Endothelial cell of umbilical vein (primary cell): ENCODE measurements at regions not wholly inside any gene's neighbourhood (a gene's known extent, or its start where the extent isn't known, plus 50 kb on each side); places are given as distances from the start of the nearest gene placed in this dataset.

Source experiments
- BruUV-seq: library from RNA; stranded (reverse); fragments of 400-500 nt; replicated peaks from 2 replicates; lab custom pipeline; 2021; lab: Mats Ljungman, UMichigan
- CTCF ChIA-PET: fragments of 300-600, 350-600 bp; sonication (Branson Sonifier 250); formaldehyde crosslinking; loops from one replicate; lab custom pipeline; 2021; ENCODE audit warnings: antibody characterized with exemption, inconsistent platforms; lab: Charles Lee
- POLR2A ChIA-PET: fragments of 300-600, 350-600 bp; sonication (Branson Sonifier 250); formaldehyde crosslinking; loops from one replicate; lab custom pipeline; 2021; ENCODE audit warnings: antibody characterized with exemption, inconsistent platforms; lab: Charles Lee
- DNase-seq: peaks from one replicate; pipeline ENCODE4 v3.0.0-alpha.2; 2011; ENCODE audit warnings: low read depth, low spot score
- FAIRE-seq: peaks from 2 replicates; lab custom pipeline; 2011; peaks lifted over from hg19 to GRCh38; lab: Jason Lieb, UNC
- H2AFZ ChIP-seq: 2 replicates; pipeline ENCODE4 v1.6.0; 2012; ENCODE audit warnings: low read depth, low read length, control low read depth, inconsistent platforms
- H3K27ac ChIP-seq: 2 replicates; pipeline ENCODE4 v1.5.1; 2011; ENCODE audit warnings: low read depth, mild to moderate bottlenecking, control low read depth, low read length, moderate library complexity; ENCODE audit not compliant: insufficient read depth
- H3K27me3 ChIP-seq, 2 experiments: 2 replicates each; pipeline versions ENCODE4 v1.6.0 to v1.6.1; 2011; ENCODE audit warnings: low read length in 2 of 2, mixed read lengths in 1 of 2; ENCODE audit not compliant: control insufficient read depth in 2 of 2, insufficient read depth in 2 of 2
- H3K36me3 ChIP-seq, 2 experiments: 2 replicates in 1 of 2; 3 replicates in 1 of 2; pipeline ENCODE4 v1.5.1; 2011; ENCODE audit warnings: low read length in 2 of 2, mild to moderate bottlenecking in 1 of 2, moderate library complexity in 1 of 2; ENCODE audit not compliant: control insufficient read depth in 2 of 2, insufficient read depth in 2 of 2; ENCODE audit errors: extremely low read depth in 1 of 2
- H3K4me1 ChIP-seq: 3 replicates; pipeline ENCODE4 v1.5.1; 2011; ENCODE audit warnings: mild to moderate bottlenecking, low read length; ENCODE audit not compliant: control insufficient read depth, insufficient read depth; ENCODE audit errors: extremely low read depth
- H3K4me2 ChIP-seq: 2 replicates; pipeline ENCODE4 v1.6.1; 2011; ENCODE audit warnings: low read length, control low read depth, mixed read lengths; ENCODE audit not compliant: insufficient read depth
- H3K4me3 ChIP-seq, 3 experiments: fragments of 200-600 bp in 1 of 3; sonication (generic), shearing (Covaris generic) in 1 of 3; replicated peaks in 1 of 3; 2 replicates each; pipeline ENCODE4 v1.5.1; 2011 to 2016; ENCODE audit warnings: control low read depth in 3 of 3, low read length in 3 of 3, mild to moderate bottlenecking in 2 of 3, inconsistent platforms in 1 of 3, low read depth in 1 of 3, moderate library complexity in 1 of 3; ENCODE audit not compliant: insufficient read depth in 1 of 3
- H3K79me2 ChIP-seq: 2 replicates; pipeline ENCODE4 v1.6.0; 2012; ENCODE audit warnings: low read length, inconsistent platforms; ENCODE audit not compliant: control insufficient read depth, insufficient read depth
- H3K9ac ChIP-seq: replicated peaks from 2 replicates; pipeline ENCODE3; 2011; ENCODE audit warnings: low read length, control low read depth; ENCODE audit not compliant: insufficient read depth; ENCODE audit errors: extremely low read depth
- H3K9me1 ChIP-seq: replicated peaks from 3 replicates; pipeline ENCODE4 v1.6.0; 2011; ENCODE audit warnings: mild to moderate bottlenecking, low read length; ENCODE audit not compliant: control insufficient read depth, insufficient read depth; ENCODE audit errors: extremely low read depth
- H3K9me3 ChIP-seq: replicated peaks from 2 replicates; pipeline ENCODE4 v1.5.1; 2012; ENCODE audit warnings: low read length, inconsistent platforms; ENCODE audit not compliant: control insufficient read depth, insufficient read depth
- H4K20me1 ChIP-seq: replicated peaks from 2 replicates; pipeline ENCODE3; 2011; ENCODE audit warnings: mild to moderate bottlenecking, low read length; ENCODE audit not compliant: control insufficient read depth, insufficient read depth; ENCODE audit errors: extremely low read depth
- CTCF ChIP-seq, 2 donors: IDR thresholded peaks; 1 replicate in 1 of 2; 2 replicates in 1 of 2; pipeline ENCODE4 v1.5.1; 2011; ENCODE audit warnings: low read length in 2 of 2, mild to moderate bottlenecking in 2 of 2, moderate library complexity in 2 of 2, control low read depth in 1 of 2, inconsistent platforms in 1 of 2, low read depth in 1 of 2; ENCODE audit not compliant: insufficient read depth in 1 of 2; ENCODE audit errors: extremely low read depth in 1 of 2
- EZH2 ChIP-seq: IDR thresholded peaks from 2 replicates; pipeline ENCODE4 v1.6.1; 2012; ENCODE audit warnings: borderline replicate concordance, low read depth, mild to moderate bottlenecking, moderate library complexity, low read length, inconsistent platforms; ENCODE audit not compliant: severe bottlenecking
- FOS ChIP-seq: IDR thresholded peaks from 2 replicates; pipeline ENCODE4 v1.6.1; 2011; ENCODE audit warnings: mild to moderate bottlenecking, low read length, moderate library complexity, borderline replicate concordance; ENCODE audit not compliant: insufficient read depth
- GATA2 ChIP-seq: IDR thresholded peaks from 2 replicates; pipeline ENCODE4 v1.7.0; 2011; ENCODE audit warnings: low read depth, mild to moderate bottlenecking, moderate library complexity, mixed read lengths, low read length; ENCODE audit not compliant: insufficient read length, insufficient read depth
- JUN ChIP-seq: IDR thresholded peaks from 2 replicates; pipeline ENCODE4 v1.6.1; 2011; ENCODE audit warnings: borderline replicate concordance, low read depth; ENCODE audit not compliant: insufficient read length, insufficient read depth
- MYC ChIP-seq: IDR thresholded peaks from one replicate; pipeline ENCODE4 v1.6.1; 2011; ENCODE audit warnings: mild to moderate bottlenecking, low read depth, low read length
- POLR2A ChIP-seq: IDR thresholded peaks from 2 replicates; pipeline ENCODE4 v1.6.1; 2012; ENCODE audit warnings: low read depth, mild to moderate bottlenecking, control low read depth, low read length
- POLR2AphosphoS5 ChIP-seq: IDR thresholded peaks from 2 replicates; pipeline ENCODE4 v1.6.1; 2012; ENCODE audit warnings: low read depth, mild to moderate bottlenecking, control low read depth, low read length, moderate library complexity; ENCODE audit not compliant: insufficient read depth
- dilution Hi-C: fragments of 300-500 bp; cut with MboI; formaldehyde crosslinking; loops from one replicate; pipeline ENCODE4 v1.15.0; 2019; ENCODE audit warnings: low sequenced_read_pairs; ENCODE audit not compliant: extremely low pct_ligation_motif_present
- intact Hi-C: fragments of 100-400 bp; cut with micrococcal nuclease; formaldehyde crosslinking; loops from one replicate; pipeline ENCODE4 v1.10.0; 2022
- TF ChIP-seq, protein P1 (sequence below): IDR thresholded peaks from 2 replicates; pipeline ENCODE4 v1.6.1; 2011; ENCODE audit not compliant: insufficient read depth, insufficient read length

GRCh38 chr4:148686449-148686848, 244.2 kb upstream of the NR3C2 start:
- no peaks in the 10 kb centered on the region for H3K79me2 ChIP-seq
- H3K27me3 ChIP-seq, result no peaks in the 10 kb centered on the region
- CTCF ChIA-PET, result no interaction called here
- no peak overlapping the region for H3K4me2 ChIP-seq
- intact Hi-C loops, result no loop called here
- no peaks in the 10 kb centered on the region for H3K36me3 ChIP-seq
- H3K9ac ChIP-seq, result no peak overlapping the region
- BruUV-seq, result no TSS peak
- POLR2A ChIA-PET, result no interaction called here
- H2AFZ ChIP-seq, result no peak overlapping the region
- DNase-seq (no peak), FAIRE-seq (no peak)
- dilution Hi-C loops, result no loop called here
- no peak for TF ChIP-seq FOS
- no peak for TF ChIP-seq EZH2
- TF ChIP-seq GATA2, result no peak
- TF ChIP-seq POLR2A, result no peak
- TF ChIP-seq JUN, result no peak
- TF ChIP-seq, protein P1, sequence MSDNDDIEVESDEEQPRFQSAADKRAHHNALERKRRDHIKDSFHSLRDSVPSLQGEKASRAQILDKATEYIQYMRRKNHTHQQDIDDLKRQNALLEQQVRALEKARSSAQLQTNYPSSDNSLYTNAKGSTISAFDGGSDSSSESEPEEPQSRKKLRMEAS, result no peak
- no peak for TF ChIP-seq MYC
- TF ChIP-seq POLR2AphosphoS5, result no peak
- no peak for TF ChIP-seq CTCF (IDR thresholded peaks at IDR 0.05; ENCODE audit: extremely low read depth in 1 of 2, insufficient read depth in 1 of 2, low read depth in 1 of 2, low read length in 2 of 2)
- no peaks in the 10 kb centered on the region for H4K20me1 ChIP-seq
- no peaks in the 10 kb centered on the region for H3K9me3 ChIP-seq
- no peak overlapping the region for H3K27ac ChIP-seq
- no peak overlapping the region for H3K4me3 ChIP-seq
- H3K4me1 ChIP-seq, result no peaks in the 10 kb centered on the region
- H3K9me1 ChIP-seq, result no peaks in the 10 kb centered on the region
